ENCODE measurements at regions not wholly inside any gene's neighbourhood (a gene's known extent, or its start where the extent isn't known, plus 50 kb on each side); places are given as distances from the start of the nearest gene placed in this dataset.

DNA sequence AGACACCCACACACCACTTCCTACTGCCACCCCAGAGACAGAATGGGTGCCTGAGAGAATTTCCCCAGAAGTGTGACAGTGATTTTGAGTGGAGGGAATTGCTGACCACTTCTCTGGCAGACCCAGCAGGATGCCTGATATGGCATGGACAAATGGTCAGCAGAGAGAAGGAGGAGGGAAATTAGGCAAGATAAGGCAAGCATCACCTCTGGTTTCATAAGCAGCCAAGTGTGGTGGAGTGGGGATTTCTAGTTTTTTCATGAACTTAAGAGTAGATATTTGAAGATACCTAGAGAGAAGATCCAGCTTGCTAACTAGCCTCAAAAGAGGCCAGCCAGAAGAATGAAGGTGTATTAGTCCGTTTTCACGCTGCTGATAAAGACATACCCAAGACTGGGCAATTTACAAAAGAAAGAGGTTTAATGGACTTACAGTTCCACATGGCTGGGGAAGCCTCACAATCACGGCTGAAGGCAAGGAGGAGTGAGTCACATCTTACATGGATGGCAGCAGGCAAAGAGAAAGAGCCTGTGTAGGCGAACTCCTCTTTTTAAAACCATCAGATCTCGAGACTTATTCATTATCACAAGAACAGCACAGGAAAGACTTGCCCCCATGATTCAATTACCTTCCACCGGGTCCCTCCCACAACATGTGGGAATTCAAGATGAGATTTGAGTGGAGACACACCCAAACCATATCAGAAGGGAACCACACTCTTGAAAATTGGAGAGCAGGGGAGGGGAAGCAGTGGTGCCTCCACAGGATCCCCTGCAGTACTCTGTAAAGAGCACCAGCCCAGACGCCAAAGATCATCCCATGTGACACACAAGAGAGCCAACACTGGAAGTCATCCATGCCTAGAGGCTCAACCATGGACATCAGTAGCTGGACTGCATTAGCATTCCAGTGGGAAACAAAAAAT, 64.2 kb downstream of the RBM43 start:
- TF ChIP-seq, protein P1, sequence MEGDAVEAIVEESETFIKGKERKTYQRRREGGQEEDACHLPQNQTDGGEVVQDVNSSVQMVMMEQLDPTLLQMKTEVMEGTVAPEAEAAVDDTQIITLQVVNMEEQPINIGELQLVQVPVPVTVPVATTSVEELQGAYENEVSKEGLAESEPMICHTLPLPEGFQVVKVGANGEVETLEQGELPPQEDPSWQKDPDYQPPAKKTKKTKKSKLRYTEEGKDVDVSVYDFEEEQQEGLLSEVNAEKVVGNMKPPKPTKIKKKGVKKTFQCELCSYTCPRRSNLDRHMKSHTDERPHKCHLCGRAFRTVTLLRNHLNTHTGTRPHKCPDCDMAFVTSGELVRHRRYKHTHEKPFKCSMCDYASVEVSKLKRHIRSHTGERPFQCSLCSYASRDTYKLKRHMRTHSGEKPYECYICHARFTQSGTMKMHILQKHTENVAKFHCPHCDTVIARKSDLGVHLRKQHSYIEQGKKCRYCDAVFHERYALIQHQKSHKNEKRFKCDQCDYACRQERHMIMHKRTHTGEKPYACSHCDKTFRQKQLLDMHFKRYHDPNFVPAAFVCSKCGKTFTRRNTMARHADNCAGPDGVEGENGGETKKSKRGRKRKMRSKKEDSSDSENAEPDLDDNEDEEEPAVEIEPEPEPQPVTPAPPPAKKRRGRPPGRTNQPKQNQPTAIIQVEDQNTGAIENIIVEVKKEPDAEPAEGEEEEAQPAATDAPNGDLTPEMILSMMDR (conservative IDR thresholded peaks at IDR 0.05), result no peak
- no peak for TF ChIP-seq ZFX (IDR thresholded peaks at IDR 0.05)
- H3K27ac ChIP-seq, result no peak overlapping the region

DNA sequence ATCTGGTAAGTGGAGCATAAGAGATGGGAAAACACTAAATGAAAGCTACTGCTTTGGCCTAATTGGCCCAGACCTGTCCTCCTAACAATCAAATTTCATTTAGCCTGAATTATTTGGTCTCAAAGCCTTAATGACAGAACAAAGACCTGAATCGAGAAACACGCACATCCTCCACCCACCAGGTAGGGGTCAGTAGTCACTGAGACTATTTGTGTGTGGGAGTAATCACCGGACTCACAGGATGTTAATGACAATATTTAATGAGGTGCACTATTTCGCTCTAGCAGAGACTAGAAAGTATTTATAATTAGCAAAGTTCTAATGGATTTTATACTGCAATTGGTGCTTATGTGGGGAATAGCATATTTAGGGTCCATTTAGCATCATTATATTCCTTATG, 68.1 kb downstream of the RBM43 start:
- TF ChIP-seq ZFX (IDR thresholded peaks at IDR 0.05), result no peak
- TF ChIP-seq, protein P1 (conservative IDR thresholded peaks at IDR 0.05), result no peak
- no peak overlapping the region for H3K27ac ChIP-seq

DNA sequence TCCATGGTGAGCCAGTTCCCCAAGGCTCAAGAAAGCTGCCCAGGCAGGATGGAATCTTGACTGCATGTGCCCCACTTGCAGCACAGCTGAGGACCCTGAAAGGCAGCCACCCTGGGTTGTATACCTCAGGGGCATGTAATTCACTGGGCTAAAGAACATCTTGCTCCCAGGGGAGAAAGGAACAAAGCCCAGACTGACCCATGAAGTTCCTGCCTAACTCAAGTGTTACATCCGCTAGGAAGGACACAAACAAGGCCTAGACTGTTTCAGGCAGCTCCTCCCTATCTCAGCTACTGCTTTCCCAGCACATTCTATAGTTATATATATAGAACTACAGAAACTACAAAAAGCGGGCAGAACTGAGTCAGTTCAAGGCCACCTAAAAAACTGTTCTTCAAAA, 69.0 kb downstream of the RBM43 start:
- TF ChIP-seq, protein P1 (conservative IDR thresholded peaks at IDR 0.05), result no peak
- no peak for TF ChIP-seq ZFX (IDR thresholded peaks at IDR 0.05)
- H3K27ac ChIP-seq, result no peak overlapping the region

DNA sequence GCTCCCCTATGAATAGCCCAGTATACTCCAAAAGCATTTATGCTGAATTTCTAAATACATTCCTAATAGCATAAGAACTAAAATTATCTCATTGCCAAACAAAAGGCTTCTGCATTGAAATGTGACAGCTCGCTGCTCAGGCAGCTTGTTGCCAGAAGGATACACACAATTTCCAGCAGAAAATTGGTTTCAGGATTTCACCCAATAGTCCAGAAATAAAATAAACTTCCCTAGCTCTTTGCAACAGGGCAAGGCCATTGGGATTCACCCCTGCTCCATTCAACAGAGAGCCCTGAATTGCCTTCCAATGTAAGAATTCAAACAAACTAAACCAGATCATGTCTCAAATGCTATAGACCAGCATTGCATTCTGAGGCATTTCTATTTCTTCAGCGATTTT, 70.7 kb downstream of the RBM43 start:
- no peak overlapping the region for H3K27ac ChIP-seq
- TF ChIP-seq ZFX (IDR thresholded peaks at IDR 0.05), result no peak

DNA sequence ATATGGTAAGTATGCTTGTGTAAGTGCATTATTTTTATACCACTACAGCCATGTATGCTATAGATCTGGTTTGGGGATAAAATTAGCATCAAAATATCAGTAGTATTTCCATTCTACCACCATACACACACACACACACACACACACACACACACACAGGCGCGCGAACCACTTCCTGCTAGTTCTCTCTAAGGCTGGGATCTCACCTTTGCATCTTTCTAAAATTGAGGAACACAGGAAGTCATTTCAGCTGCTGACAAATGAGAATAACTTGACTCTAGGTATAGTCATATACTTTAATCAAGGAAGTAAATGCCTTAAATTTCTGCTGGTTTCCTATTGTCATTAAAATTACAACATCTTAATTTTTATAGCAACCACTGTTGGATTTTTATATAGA, 72.5 kb downstream of the RBM43 start:
- no peak for TF ChIP-seq ZFX (IDR thresholded peaks at IDR 0.05)
- TF ChIP-seq, protein P1 (conservative IDR thresholded peaks at IDR 0.05), result no peak

DNA sequence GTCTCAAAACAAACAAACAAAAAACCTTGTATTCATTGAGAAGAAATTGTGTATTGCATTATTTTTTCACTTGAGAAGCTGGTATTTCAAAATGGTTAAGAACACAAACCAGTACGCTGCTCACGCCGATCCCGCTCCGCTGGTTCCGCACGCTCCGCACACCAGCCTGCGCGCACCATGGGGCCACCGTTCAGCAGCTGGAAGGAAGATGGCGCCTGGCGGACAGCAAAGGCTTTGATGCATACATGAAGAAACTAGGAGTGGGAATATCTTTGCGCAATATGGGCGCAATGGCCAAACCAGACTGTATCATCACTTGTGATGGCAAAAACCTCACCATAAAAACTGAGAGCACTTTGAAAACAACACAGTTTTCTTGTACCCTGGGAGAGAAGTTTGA, 75.7 kb downstream of the RBM43 start:
- TF ChIP-seq, protein P1 (conservative IDR thresholded peaks at IDR 0.05), result no peak
- TF ChIP-seq ZFX (IDR thresholded peaks at IDR 0.05), result no peak

More for the DNA sequence above, 72.5 kb downstream of the RBM43 start:
- H3K27ac ChIP-seq, result no peak overlapping the region

DNA sequence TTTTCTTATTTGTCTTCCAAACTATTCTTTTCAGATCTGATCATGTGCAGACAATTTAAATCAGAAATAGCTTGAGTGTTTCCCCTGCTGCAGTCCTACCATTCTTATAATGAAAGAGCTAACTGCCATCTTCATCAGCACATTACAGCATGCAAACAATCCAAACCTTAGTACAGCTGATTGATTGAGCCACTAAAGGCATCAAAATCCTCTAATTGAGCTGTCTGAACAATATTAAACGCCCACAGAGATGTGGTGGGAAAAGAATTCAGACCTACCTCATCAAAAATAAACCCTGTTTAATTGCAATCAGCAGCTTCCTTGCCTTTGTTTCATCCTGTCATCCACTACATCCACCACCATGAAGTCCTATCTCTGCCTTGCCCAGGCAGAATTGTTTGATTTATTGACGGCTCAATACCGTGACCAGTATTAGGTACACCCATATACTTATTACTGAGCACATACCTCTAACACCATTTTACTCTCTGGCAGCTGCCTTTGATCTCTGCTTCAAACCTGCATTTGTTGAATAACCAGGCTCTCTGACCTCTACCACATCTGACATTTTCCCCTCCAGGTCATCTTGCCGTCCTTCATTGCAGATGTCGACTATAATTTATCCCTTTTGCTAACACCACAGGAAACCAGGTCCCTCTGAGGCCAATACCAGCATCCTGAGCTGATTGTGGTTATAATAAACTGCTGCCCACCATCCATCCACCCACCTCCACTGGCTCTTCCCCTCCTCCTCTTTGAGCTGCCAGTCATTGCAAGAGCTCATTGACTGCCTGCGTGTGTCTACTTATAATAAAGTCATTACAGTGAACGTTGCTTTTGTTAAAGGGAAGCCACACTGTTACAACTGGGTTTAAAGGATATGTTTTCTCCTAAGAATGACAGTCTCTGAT, 78.5 kb downstream of the RBM43 start:
- TF ChIP-seq, protein P1 (conservative IDR thresholded peaks at IDR 0.05), result no peak
- TF ChIP-seq ZFX (IDR thresholded peaks at IDR 0.05), result no peak
- H3K27ac ChIP-seq, result no peak overlapping the region

More for the DNA sequence above, 75.7 kb downstream of the RBM43 start:
- H3K27ac ChIP-seq, result no peak overlapping the region
